ENCODE measurements at regions not wholly inside any gene's neighbourhood (a gene's known extent, or its start where the extent isn't known, plus 50 kb on each side); places are given as distances from the start of the nearest gene placed in this dataset.

GRCh38 chr6:119637768-119638167, 288.2 kb upstream of the MAN1A1 start:
- Histone ChIP-seq H3K4me3 (ENCODE audit: control insufficient read depth in 2 of 3, extremely low read depth in 1 of 3, insufficient read depth in 2 of 3, low read depth in 1 of 3, low read length in 3 of 3) (no peak overlapping the region), H3K9me3 (ENCODE audit: control insufficient read depth, low read depth, low read length) (no peaks in the 10 kb centered on the region), H3K27me3 (ENCODE audit: control insufficient read depth, extremely low read depth, insufficient read depth, low read length) (no peaks in the 10 kb centered on the region), H4K20me1 (ENCODE audit: control insufficient read depth, extremely low read depth, insufficient read depth, low read length) (no peaks in the 10 kb centered on the region), H2AFZ (ENCODE audit: control insufficient read depth, low read length) (no peak overlapping the region), H3K9me1 (ENCODE audit: control insufficient read depth, extremely low read depth, insufficient read depth, low read length) (no peaks in the 10 kb centered on the region), H3K4me2 (ENCODE audit: control insufficient read depth, extremely low read depth, insufficient read depth, low read depth, low read length) (no peak overlapping the region), H3K4me1 (ENCODE audit: control insufficient read depth, extremely low read depth, insufficient read depth, low read length) (no peaks in the 10 kb centered on the region), H3K79me2 (ENCODE audit: control insufficient read depth, insufficient read depth, low read length) (no peaks in the 10 kb centered on the region), H3K36me3 (ENCODE audit: control insufficient read depth in 2 of 2, extremely low read depth in 1 of 2, insufficient read depth in 2 of 2, low read length in 2 of 2) (no peaks in the 10 kb centered on the region), H3K9ac (ENCODE audit: control insufficient read depth, extremely low read depth, insufficient read depth, low read length) (no peak overlapping the region), H3K27ac (ENCODE audit: control insufficient read depth, insufficient read depth, low read length) (no peak overlapping the region)
- no peak for DNase-seq (ENCODE audit: low read depth, low spot score)
- no peak for TF ChIP-seq CTCF (optimal IDR thresholded peaks at IDR 0.05 in 1 of 3, IDR thresholded peaks at IDR 0.05 in 1 of 3, conservative IDR thresholded peaks at IDR 0.05 in 1 of 3; ENCODE audit: extremely low read depth in 1 of 3, insufficient read depth in 2 of 3, low read length in 3 of 3)
- FAIRE-seq, result no peak
- dilution Hi-C loops (cut with MboI; ENCODE audit: extremely low pct_ligation_motif_present, low sequenced_read_pairs), result no loop called here

- Histone ChIP-seq H3K4me3 (ENCODE audit: control insufficient read depth in 2 of 3, extremely low read depth in 1 of 3, insufficient read depth in 2 of 3, low read depth in 1 of 3, low read length in 3 of 3) (no peak overlapping the region), H3K4me1 (ENCODE audit: control insufficient read depth, extremely low read depth, insufficient read depth, low read length) (no peaks in the 10 kb centered on the region), H3K9me3 (ENCODE audit: control insufficient read depth, low read depth, low read length) (no peaks in the 10 kb centered on the region), H2AFZ (ENCODE audit: control insufficient read depth, low read length) (no peak overlapping the region), H3K4me2 (ENCODE audit: control insufficient read depth, extremely low read depth, insufficient read depth, low read depth, low read length) (no peak overlapping the region), H3K79me2 (ENCODE audit: control insufficient read depth, insufficient read depth, low read length) (no peaks in the 10 kb centered on the region), H4K20me1 (ENCODE audit: control insufficient read depth, extremely low read depth, insufficient read depth, low read length) (no peaks in the 10 kb centered on the region), H3K9me1 (ENCODE audit: control insufficient read depth, extremely low read depth, insufficient read depth, low read length) (no peaks in the 10 kb centered on the region), H3K27ac (ENCODE audit: control insufficient read depth, insufficient read depth, low read length) (no peak overlapping the region), H3K27me3 (ENCODE audit: control insufficient read depth, extremely low read depth, insufficient read depth, low read length) (no peaks in the 10 kb centered on the region), H3K36me3 (ENCODE audit: control insufficient read depth in 2 of 2, extremely low read depth in 1 of 2, insufficient read depth in 2 of 2, low read length in 2 of 2) (no peaks in the 10 kb centered on the region), H3K9ac (ENCODE audit: control insufficient read depth, extremely low read depth, insufficient read depth, low read length) (no peak overlapping the region)
- TF ChIP-seq EZH2 (IDR thresholded peaks at IDR 0.05; ENCODE audit: low read length) (no peak), CTCF (optimal IDR thresholded peaks at IDR 0.05 in 1 of 3, IDR thresholded peaks at IDR 0.05 in 1 of 3, conservative IDR thresholded peaks at IDR 0.05 in 1 of 3; ENCODE audit: extremely low read depth in 1 of 3, insufficient read depth in 2 of 3, low read length in 3 of 3) (no peak)
- dilution Hi-C loops (cut with MboI; ENCODE audit: extremely low pct_ligation_motif_present, low sequenced_read_pairs), result no loop called here
- DNase-seq (ENCODE audit: low read depth, low spot score) (no peak), FAIRE-seq (no peak)
These were observed 286.5 kb upstream of the MAN1A1 start for GRCh38 chr6:119636060-119636459.

Measured in keratinocyte (primary cell).